ENCODE measurements at regions not wholly inside any gene's neighbourhood (a gene's known extent, or its start where the extent isn't known, plus 50 kb on each side); places are given as distances from the start of the nearest gene placed in this dataset.

GRCh38 chr2:53053937-53054336, 713.7 kb upstream of the CHAC2 start:
- Histone ChIP-seq H3K27ac (no peak overlapping the region), H3K4me3 (no peak overlapping the region), H3K9me3 (no peaks in the 10 kb centered on the region), H3K36me3 (no peaks in the 10 kb centered on the region), H3K4me1 (no peaks in the 10 kb centered on the region), H3K27me3 (no peaks in the 10 kb centered on the region)
- TF ChIP-seq EP300 (IDR thresholded peaks at IDR 0.05) (no peak), POLR2AphosphoS5 (IDR thresholded peaks at IDR 0.05) (no peak), POLR2A (IDR thresholded peaks at IDR 0.05) (no peak), CTCF (IDR thresholded peaks at IDR 0.05) (no peak)
- ATAC-seq = no peak

DNA sequence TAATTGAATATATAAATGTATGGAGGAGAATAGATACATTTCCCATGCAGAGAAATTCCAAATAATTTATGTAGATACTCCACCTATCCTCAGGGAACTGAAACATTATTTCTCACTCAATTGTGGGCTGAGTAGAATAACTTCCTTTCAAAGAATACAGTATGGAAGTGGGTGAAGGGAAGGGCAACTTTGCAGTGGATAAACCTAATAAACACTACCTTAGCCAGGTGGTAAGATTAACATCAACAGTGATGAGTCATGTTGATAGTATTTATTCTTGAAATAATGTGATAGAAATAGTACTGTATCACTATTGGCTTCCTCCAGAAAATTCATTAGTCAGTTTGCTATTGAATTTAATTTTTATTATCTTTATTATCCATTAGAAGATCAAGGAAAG, 716.4 kb upstream of the CHAC2 start:
- H3K4me1 ChIP-seq = no peaks in the 10 kb centered on the region
- TF ChIP-seq POLR2A (IDR thresholded peaks at IDR 0.05) = no peak
- TF ChIP-seq POLR2AphosphoS5 (IDR thresholded peaks at IDR 0.05) = no peak
- TF ChIP-seq CTCF (IDR thresholded peaks at IDR 0.05) = no peak
- TF ChIP-seq EP300 (IDR thresholded peaks at IDR 0.05) = no peak
- ATAC-seq = no peak
- no peak overlapping the region for H3K4me3 ChIP-seq
- H3K36me3 ChIP-seq = no peaks in the 10 kb centered on the region
- no peaks in the 10 kb centered on the region for H3K27me3 ChIP-seq
- H3K27ac ChIP-seq = no peak overlapping the region
- no peaks in the 10 kb centered on the region for H3K9me3 ChIP-seq

DNA sequence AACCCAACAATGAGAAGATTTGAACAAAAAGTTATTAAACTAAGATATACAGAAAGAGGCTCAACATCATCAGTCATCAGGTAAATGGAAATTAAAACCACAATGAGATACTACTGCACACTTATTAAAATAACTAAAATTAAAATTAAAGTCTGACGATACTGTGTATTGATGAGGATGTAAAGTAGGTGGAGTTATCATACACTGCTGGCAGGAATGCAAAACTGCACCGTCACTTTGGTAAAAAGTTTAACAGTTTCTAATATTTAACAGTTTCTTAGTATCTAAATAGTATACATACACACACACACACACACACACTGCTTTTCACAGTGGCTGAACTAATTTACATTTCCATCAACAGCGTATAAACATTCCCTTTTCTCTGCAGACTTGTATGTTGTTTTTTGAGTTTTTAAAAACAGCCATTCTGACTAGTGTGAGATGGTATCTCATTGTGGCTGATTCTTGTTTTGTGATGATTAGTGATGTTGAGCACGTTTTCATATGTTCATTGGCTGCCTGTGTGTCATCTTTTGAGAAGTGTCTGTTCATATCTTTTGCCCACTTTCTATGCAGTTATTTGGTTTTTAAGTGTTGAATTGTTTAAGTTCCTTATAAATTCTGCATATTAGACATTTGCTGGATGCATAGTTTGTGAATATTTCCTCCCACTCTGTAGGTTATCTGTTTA, 726.9 kb upstream of the CHAC2 start:
- no peak for ATAC-seq
- H3K4me3 ChIP-seq = no peak overlapping the region
- 77 to 81% methylated on average over 4 of the region's 4 CpGs for WGBS, 2 donors (ENCODE audit: low coverage in 1 of 2)
- H3K4me1 ChIP-seq = no peaks in the 10 kb centered on the region
- H3K36me3 ChIP-seq = no peaks in the 10 kb centered on the region
- H3K27ac ChIP-seq = no peak overlapping the region
- H3K9me3 ChIP-seq = no peaks in the 10 kb centered on the region
- no peaks in the 10 kb centered on the region for H3K27me3 ChIP-seq
- TF ChIP-seq CTCF (IDR thresholded peaks at IDR 0.05) (no peak), POLR2A (IDR thresholded peaks at IDR 0.05) (no peak), POLR2AphosphoS5 (IDR thresholded peaks at IDR 0.05) (no peak)

- TF ChIP-seq POLR2AphosphoS5 (IDR thresholded peaks at IDR 0.05) (no peak), POLR2A (IDR thresholded peaks at IDR 0.05) (no peak), EP300 (IDR thresholded peaks at IDR 0.05) (no peak), CTCF (IDR thresholded peaks at IDR 0.05) (no peak)
- ATAC-seq = no peak
- WGBS, 2 donors (ENCODE audit: low coverage in 1 of 2) = 50 to 57% methylated on average over 1 of the region's 1 CpG
Observed at GRCh38 chr2:53036196-53036595, 731.4 kb upstream of the CHAC2 start.

DNA sequence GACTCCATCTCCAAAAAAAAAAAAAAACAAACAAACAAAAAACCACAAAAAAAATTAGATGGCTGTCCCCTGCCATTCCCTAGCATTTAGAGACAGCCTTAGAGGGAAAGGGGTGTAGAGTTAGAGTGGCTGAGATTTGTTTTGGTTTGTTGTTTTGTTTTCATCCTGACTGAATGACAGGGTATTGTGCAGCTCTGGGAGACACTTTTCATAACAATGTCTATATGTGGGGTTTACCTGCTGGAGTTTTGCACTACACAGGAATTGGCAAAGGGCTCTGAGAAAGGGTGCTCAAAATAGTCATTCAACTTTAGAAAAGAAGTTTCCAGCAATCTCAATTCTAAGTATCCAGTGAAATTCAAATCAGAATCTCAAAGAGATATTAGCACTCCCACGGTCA, 732.5 kb upstream of the CHAC2 start:
- Histone ChIP-seq H3K9me3 (no peaks in the 10 kb centered on the region), H3K27ac (no peak overlapping the region), H3K27me3 (no peaks in the 10 kb centered on the region), H3K36me3 (no peaks in the 10 kb centered on the region), H3K4me1 (no peaks in the 10 kb centered on the region), H3K4me3 (no peak overlapping the region)
- ATAC-seq = no peak
- no peak for TF ChIP-seq POLR2A (IDR thresholded peaks at IDR 0.05)
- 33% methylated on average over 1 of the region's 1 CpG for WGBS, 2 donors (ENCODE audit: low coverage in 1 of 2)

More at GRCh38 chr2:53036196-53036595, 731.4 kb upstream of the CHAC2 start:
- Histone ChIP-seq H3K27me3 (no peaks in the 10 kb centered on the region), H3K4me3 (no peak overlapping the region), H3K36me3 (no peaks in the 10 kb centered on the region), H3K4me1 (no peaks in the 10 kb centered on the region), H3K9me3 (no peaks in the 10 kb centered on the region), H3K27ac (no peak overlapping the region)
